Spleen (tissue), 11 donors: ENCODE measurements at regions not wholly inside any gene's neighbourhood (a gene's known extent, or its start where the extent isn't known, plus 50 kb on each side); places are given as distances from the start of the nearest gene placed in this dataset.

ENCODE experiments used
- DNase-seq: peaks from one replicate; pipeline ENCODE4 v3.0.0-alpha.2; 2020
- H3K27ac ChIP-seq, 8 donors: fragments of 200-600 bp; sonication (generic) in 7 of 8; 1 replicate in 4 of 8; 2 replicates in 4 of 8; pipeline versions ENCODE4 v1.5.0 to v1.8.0; 2016 to 2021; ENCODE audit warnings: inconsistent platforms in 4 of 8, mild to moderate bottlenecking in 4 of 8, moderate library complexity in 1 of 8
- H3K27me3 ChIP-seq, 7 donors: fragments of 200-600 bp; sonication (generic) in 6 of 7; replicated peaks in 1 of 7; 1 replicate in 4 of 7; 2 replicates in 3 of 7; pipeline versions ENCODE4 v1.5.0 to v1.8.0; 2016 to 2021; ENCODE audit warnings: inconsistent platforms in 3 of 7, mild to moderate bottlenecking in 1 of 7
- H3K36me3 ChIP-seq, 6 donors: fragments of 200-600 bp; sonication (generic) in 5 of 6; 1 replicate in 4 of 6; 2 replicates in 2 of 6; pipeline versions ENCODE4 v1.5.0 to v1.8.0; 2016 to 2021; ENCODE audit warnings: inconsistent platforms in 2 of 6
- H3K4me1 ChIP-seq, 6 donors: fragments of 200-600 bp; sonication (generic) in 5 of 6; 1 replicate in 3 of 6; 2 replicates in 3 of 6; pipeline versions ENCODE4 v1.5.0 to v1.8.0; 2016 to 2021; ENCODE audit warnings: inconsistent platforms in 3 of 6
- H3K4me3 ChIP-seq, 8 donors: fragments of 200-600 bp; sonication (generic) in 7 of 8; 1 replicate in 4 of 8; 2 replicates in 4 of 8; pipeline versions ENCODE4 v1.5.0 to v1.8.0; 2016 to 2021; ENCODE audit warnings: inconsistent platforms in 4 of 8, mild to moderate bottlenecking in 4 of 8, moderate library complexity in 2 of 8
- H3K9me3 ChIP-seq, 8 donors: fragments of 200-600 bp; sonication (generic) in 7 of 8; 1 replicate in 4 of 8; 2 replicates in 4 of 8; pipeline versions ENCODE4 v1.5.0 to v1.8.0; 2016 to 2021; ENCODE audit warnings: inconsistent platforms in 4 of 8
- CTCF ChIP-seq, 11 experiments: fragments of 200-600 bp in 7 of 11; fragments of 450-650 bp in 4 of 11; sonication (generic) in 4 of 11; IDR thresholded peaks in 8 of 11; conservative IDR thresholded peaks in 3 of 11; 1 replicate in 7 of 11; 2 replicates in 4 of 11; pipeline versions ENCODE4 v1.4.0 to v1.8.0; 2016 to 2021; ENCODE audit warnings: antibody characterized with exemption in 11 of 11, inconsistent platforms in 4 of 11, mild to moderate bottlenecking in 1 of 11
- POLR2A ChIP-seq, 3 donors: fragments of 450-650 bp; IDR thresholded peaks; one replicate each; pipeline ENCODE4 v1.5.1; 2017; ENCODE audit warnings: antibody characterized with exemption in 3 of 3, mild to moderate bottlenecking in 1 of 3
- POLR2AphosphoS5 ChIP-seq, 3 donors: sonication (generic); formaldehyde crosslinking; IDR thresholded peaks; one replicate each; pipeline ENCODE4 v1.5.1; 2017; ENCODE audit warnings: antibody characterized with exemption in 3 of 3
- WGBS, 5 donors: extraction: QIAGEN DNeasy Blood & Tissue Kit in 3 of 5; methylation state at CpG; one replicate each; pipeline versions ENCODE4 v1.1.5 to v1.1.7; 2013 to 2018; 5-methylcytosine and 5-hydroxymethylcytosine counted together
- intact Hi-C: fragments of 100-400 bp; cut with DNase I; formaldehyde crosslinking; loops from one replicate; pipeline ENCODE4 v1.15.0; 2023; ENCODE audit warnings: low total_unique reads
- donor health status: healthy with polysubstance abuse.
- donor health status: DM: no; HTN: no; CAD: no; lungs with moderate emphysema.
- donor health status: DM: no; HTN: no; CAD: no.
- donor health status: Bipolar disorder and iron deficiency.
- donor health status: healthy.
- donor health status: DM: no; HTN: no; CAD: no.
- donor health status: DM: yes; HTN: yes; CAD: no.

DNA sequence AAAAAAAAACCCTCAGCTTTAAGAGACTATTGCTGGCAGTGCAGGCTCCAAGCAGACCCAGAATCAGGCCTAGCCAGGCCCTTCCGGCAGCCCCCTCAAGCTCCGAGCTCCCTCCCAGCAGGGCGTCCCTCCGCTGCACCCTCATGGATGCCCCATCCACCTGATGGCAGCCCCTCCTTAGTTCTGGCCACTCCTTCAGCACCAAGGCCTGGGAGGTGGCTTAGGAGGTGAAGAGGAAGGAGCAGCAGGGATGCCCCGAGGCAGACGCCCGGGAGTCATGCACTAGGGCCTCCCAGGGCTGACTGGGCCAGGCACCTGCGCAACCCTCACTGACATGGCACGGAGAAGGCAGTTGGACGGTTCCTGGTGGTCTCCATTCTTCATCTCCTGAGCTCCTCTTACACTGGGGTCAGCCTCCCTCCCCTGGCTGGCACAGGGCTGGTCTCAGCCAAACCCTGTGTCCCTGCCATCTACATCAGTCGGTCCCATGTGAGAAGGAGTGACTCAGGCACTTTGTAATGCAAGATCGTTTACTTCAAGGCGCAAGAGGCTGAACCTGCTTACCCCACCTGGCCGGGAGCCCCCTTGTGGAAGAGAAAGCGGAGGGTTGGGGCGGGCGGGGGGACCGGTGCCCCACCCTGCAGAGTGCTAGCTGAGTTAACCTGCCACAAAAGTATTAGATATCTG lies 53.5 kb upstream of the ID2 start:
- no peaks in the 10 kb centered on the region for H3K27me3 ChIP-seq
- H3K27ac ChIP-seq, result no peak overlapping the region
- peaks cover 0 to 22% (median 4%) of the 10 kb centered on the region in 6 donors for H3K4me1 ChIP-seq
- peak; percentile 63 for DNase-seq
- no peaks in the 10 kb centered on the region for H3K36me3 ChIP-seq
- no peak overlapping the region for H3K4me3 ChIP-seq
- H3K9me3 ChIP-seq, result no peaks in the 10 kb centered on the region
- 79 to 82% (median 80%) methylated on average over 15 to 18 of the region's 18 CpGs for WGBS, 5 donors
- intact Hi-C loops, result no loop called here
- TF ChIP-seq POLR2AphosphoS5 (IDR thresholded peaks at IDR 0.05), result no peak

- no peak for DNase-seq
Measured at GRCh38 chr2:8628866-8629209, 53.0 kb upstream of the ID2 start.

GRCh38 chr2:8629402-8629801 lies 52.5 kb upstream of the ID2 start:
- intact Hi-C loops, result no loop called here
- DNase-seq, result peak; percentile 34
- no peaks in the 10 kb centered on the region for H3K36me3 ChIP-seq
- WGBS, 5 donors, result 75 to 93% (median 88%) methylated on average over 4 of the region's 4 CpGs
- peaks cover 0 to 22% (median 4%) of the 10 kb centered on the region in 6 donors for H3K4me1 ChIP-seq
- H3K27ac ChIP-seq, result no peak overlapping the region
- H3K27me3 ChIP-seq, result no peaks in the 10 kb centered on the region
- H3K9me3 ChIP-seq, result no peaks in the 10 kb centered on the region
- H3K4me3 ChIP-seq, result no peak overlapping the region
- no peak for TF ChIP-seq POLR2A (IDR thresholded peaks at IDR 0.05)
- TF ChIP-seq CTCF (IDR thresholded peaks at IDR 0.05 in 8 of 11, conservative IDR thresholded peaks at IDR 0.05 in 3 of 11), result no peak
- no peak for TF ChIP-seq POLR2AphosphoS5 (IDR thresholded peaks at IDR 0.05)

More at GRCh38 chr2:8628866-8629209, 53.0 kb upstream of the ID2 start:
- intact Hi-C loops, result no loop called here
- Histone ChIP-seq H3K27ac (no peak overlapping the region), H3K36me3 (no peaks in the 10 kb centered on the region), H3K27me3 (no peaks in the 10 kb centered on the region), H3K4me3 (no peak overlapping the region), H3K9me3 (no peaks in the 10 kb centered on the region), H3K4me1 (peaks cover 0 to 22% (median 4%) of the 10 kb centered on the region in 6 donors)
- TF ChIP-seq POLR2AphosphoS5 (IDR thresholded peaks at IDR 0.05), result no peak
- no peak for TF ChIP-seq POLR2A (IDR thresholded peaks at IDR 0.05)
- TF ChIP-seq CTCF (IDR thresholded peaks at IDR 0.05 in 8 of 11, conservative IDR thresholded peaks at IDR 0.05 in 3 of 11), result no peak
- WGBS, 5 donors, result 54 to 69% (median 63%) methylated on average over 5 to 6 of the region's 6 CpGs

DNA sequence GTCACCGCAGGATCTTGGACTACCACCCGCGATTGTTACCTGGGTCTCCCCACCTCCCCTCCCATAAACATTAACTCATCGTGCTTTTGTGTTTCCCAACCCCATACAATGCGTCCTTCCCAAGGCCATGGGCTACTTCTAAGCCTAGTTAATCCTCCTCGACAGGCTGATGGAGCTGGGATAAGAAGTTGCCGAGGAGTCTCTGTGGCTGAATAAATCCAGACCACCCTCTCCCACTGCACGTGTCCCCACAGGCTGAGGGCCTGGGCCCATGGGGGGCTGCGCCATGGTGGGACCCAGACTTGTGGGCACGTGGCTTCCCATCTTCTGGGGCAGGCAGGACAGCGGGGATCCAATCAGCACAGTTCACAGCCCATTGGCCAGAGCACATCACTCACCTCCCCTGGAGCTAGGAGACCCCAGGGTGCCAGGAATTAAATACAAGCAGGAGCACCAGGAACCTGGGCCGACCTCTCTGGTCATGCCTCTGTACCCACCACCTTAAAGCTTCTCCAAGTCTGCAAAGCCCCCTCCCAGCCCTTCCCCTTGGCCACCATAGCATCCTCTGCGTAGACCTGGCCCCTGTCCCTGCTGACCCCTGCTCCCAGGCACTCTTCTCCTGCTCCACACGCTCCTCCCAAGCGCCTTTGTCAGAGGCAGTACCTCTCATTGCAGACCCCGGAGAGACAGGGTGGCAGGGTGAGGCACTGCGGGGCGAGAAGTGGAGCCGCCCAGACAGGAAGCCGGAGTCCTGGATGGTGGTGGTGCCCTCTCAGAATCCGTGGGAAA lies 51.0 kb upstream of the ID2 start:
- Histone ChIP-seq H3K27ac (no peak overlapping the region), H3K27me3 (no peaks in the 10 kb centered on the region), H3K4me3 (no peak overlapping the region), H3K9me3 (no peaks in the 10 kb centered on the region), H3K36me3 (no peaks in the 10 kb centered on the region), H3K4me1 (peaks cover 0 to 23% (median 4%) of the 10 kb centered on the region in 6 donors)
- 83 to 96% (median 90%) methylated on average over 20 to 21 of the region's 21 CpGs for WGBS, 5 donors
- peak; percentile 52 for DNase-seq
- TF ChIP-seq POLR2A (IDR thresholded peaks at IDR 0.05) (no peak), POLR2AphosphoS5 (IDR thresholded peaks at IDR 0.05) (no peak), CTCF (IDR thresholded peaks at IDR 0.05 in 8 of 11, conservative IDR thresholded peaks at IDR 0.05 in 3 of 11) (no peak)
- intact Hi-C loops, result no loop called here
